Lung microvascular endothelial cell (primary cell): ENCODE measurements at regions not wholly inside any gene's neighbourhood (a gene's known extent, or its start where the extent isn't known, plus 50 kb on each side); places are given as distances from the start of the nearest gene placed in this dataset.
"Not testable (repeated sequence)": the region's sequence is repeated elsewhere in the genome, so short reads cannot be mapped to it uniquely, and the experiment has no call there.

ENCODE experiments used
- DNase-seq, 2 donors: peaks; one replicate each; pipeline versions ENCODE4 v3.0.0 to v3.0.0-alpha.2; 2010; ENCODE audit warnings: low read depth in 2 of 2

- not testable (repeated sequence) for DNase-seq
Observed at GRCh38 chr5:118284230-118284629, 704.1 kb downstream of the DTWD2 start.

- DNase-seq: not testable (repeated sequence)
Observed at GRCh38 chr5:118282480-118283038, 705.8 kb downstream of the DTWD2 start.

- DNase-seq: no peak
Observed at GRCh38 chr5:118279540-118280294, 708.6 kb downstream of the DTWD2 start.

- no peak for DNase-seq
Observed at GRCh38 chr5:118270526-118270925, 717.8 kb downstream of the DTWD2 start.

- no peak for DNase-seq
Observed at GRCh38 chr5:118258223-118258622, 730.1 kb downstream of the DTWD2 start.

GRCh38 chr5:118257066-118257465, 731.3 kb downstream of the DTWD2 start:
- DNase-seq: no peak

- no peak for DNase-seq
Observed at GRCh38 chr5:118253225-118254061, 734.9 kb downstream of the DTWD2 start.

- DNase-seq: no peak
Observed at GRCh38 chr5:118249386-118249785, 739.0 kb downstream of the DTWD2 start.

GRCh38 chr5:118247458-118247857, 740.9 kb downstream of the DTWD2 start:
- DNase-seq: no peak

GRCh38 chr5:118243613-118244012, 744.7 kb downstream of the DTWD2 start:
- DNase-seq: no peak

GRCh38 chr5:118243068-118243467, 745.3 kb downstream of the DTWD2 start:
- no peak for DNase-seq

- no peak for DNase-seq
Observed at GRCh38 chr5:118236108-118236849, 752.1 kb downstream of the DTWD2 start.

- no peak for DNase-seq
Observed at GRCh38 chr5:118233606-118234005, 754.7 kb downstream of the DTWD2 start.

GRCh38 chr5:118228489-118228888, 759.9 kb downstream of the DTWD2 start:
- DNase-seq: no peak

- no peak for DNase-seq
Observed at GRCh38 chr5:118224546-118224945, 763.8 kb downstream of the DTWD2 start.

- no peak for DNase-seq
Observed at GRCh38 chr5:118220556-118221195, 767.7 kb downstream of the DTWD2 start.

- no peak for DNase-seq
Observed at GRCh38 chr5:118211606-118212005, 776.7 kb downstream of the DTWD2 start.

GRCh38 chr5:118208031-118208453, 780.3 kb downstream of the DTWD2 start:
- DNase-seq: no peak

- no peak for DNase-seq
Observed at GRCh38 chr5:118199801-118200200, 788.5 kb downstream of the DTWD2 start.

GRCh38 chr5:118196229-118196628, 792.1 kb downstream of the DTWD2 start:
- no peak for DNase-seq

- no peak for DNase-seq
Observed at GRCh38 chr5:118195211-118195610, 793.1 kb downstream of the DTWD2 start.
